CD4-positive, alpha-beta T cell treated with Interleukin-2 at 100 ng/mL for 4 hours (primary cell): ENCODE measurements at regions not wholly inside any gene's neighbourhood (a gene's known extent, or its start where the extent isn't known, plus 50 kb on each side); places are given as distances from the start of the nearest gene placed in this dataset.

Experiments used
- DNase-seq: peaks from one replicate; pipeline ENCODE4 v3.0.0-alpha.2; 2020; ENCODE audit warnings: low spot score

DNA sequence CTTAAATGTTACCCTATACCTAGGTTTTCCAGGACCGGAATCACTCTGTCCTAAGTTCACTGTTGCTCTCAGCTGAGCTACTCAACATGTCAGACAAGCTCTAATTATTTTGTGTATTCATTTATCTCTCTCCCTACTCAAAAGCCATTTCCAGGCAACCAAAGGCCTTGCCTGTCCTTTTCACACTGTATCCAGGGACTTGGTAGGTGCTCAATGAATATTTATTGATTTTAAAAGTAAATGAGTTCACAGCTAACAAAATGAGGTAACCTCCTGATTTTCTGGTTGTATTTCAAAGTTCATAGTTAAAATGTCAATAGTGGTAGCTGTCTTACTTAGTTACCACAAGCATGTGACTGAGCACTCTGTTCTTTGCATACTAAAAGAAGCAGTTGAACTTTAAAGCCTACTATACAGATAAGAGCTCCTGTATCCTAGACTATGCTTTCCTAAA is 522.2 kb downstream of the ACTL7B start:
- DNase-seq: no peak

DNA sequence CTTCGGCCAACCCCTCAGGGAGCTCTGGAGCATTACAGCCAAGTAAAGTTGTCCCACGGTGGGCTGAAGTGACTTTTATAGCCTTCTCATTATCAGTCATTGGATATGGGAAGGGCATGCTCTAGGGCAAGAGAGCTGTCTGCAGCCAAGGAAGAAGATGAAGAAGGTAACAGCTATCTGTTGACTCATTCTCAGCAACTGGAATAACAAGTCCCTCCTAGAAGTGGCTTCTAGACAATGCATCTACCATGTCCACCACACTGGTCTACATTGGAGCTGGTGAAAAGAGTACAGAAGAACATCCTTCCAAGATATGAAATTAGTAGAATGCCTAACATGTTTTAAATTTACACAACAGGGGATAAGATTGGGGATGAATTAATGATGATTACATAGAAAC is 524.2 kb downstream of the ACTL7B start:
- DNase-seq: no peak

- DNase-seq: no peak
Measured at GRCh38 chr9:108325406-108325805, 530.4 kb downstream of the ACTL7B start.

DNA sequence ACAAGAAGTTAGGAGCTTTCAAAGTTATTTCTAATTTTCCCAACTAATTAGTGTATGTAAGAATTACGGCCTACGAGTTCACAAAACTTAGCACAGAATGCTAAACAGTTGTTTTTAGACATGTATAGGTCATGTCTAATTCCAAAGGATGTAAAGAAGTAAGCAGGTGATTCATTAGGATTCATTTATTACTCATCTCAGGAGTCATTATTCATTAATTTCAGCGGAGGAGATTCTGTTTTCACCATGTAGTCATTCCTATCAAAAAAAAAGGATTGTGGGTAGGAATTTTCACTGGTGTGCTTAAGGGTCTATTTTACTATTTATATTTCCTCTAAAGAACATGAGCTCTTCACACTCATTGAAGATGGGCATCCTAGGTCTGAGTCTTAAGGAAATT is 532.2 kb downstream of the ACTL7B start:
- no peak for DNase-seq

- no peak for DNase-seq
Measured at GRCh38 chr9:108322326-108323098, 533.3 kb downstream of the ACTL7B start.

GRCh38 chr9:108316630-108317029 is 539.2 kb downstream of the ACTL7B start:
- DNase-seq: no peak

DNA sequence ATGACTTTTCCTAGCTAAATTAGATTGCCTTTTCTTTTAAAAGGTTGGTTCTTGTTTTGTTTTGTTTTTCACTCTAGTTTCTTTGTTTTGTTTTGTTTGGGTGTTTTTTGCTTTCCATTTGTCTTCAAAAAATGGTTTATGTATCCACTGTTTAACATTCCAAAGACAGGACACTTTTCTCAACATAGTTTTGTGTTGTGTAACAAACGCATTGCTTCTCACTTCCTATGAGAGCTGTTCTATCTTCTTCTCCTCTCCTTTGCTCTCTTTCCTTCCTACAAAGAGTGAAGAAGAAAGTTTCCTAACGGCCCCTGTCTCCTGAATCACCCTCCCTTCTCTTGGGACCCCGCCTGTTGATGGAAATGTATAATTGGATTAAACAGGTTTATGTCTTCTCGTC is 539.7 kb downstream of the ACTL7B start:
- no peak for DNase-seq

GRCh38 chr9:108311745-108312144 is 544.0 kb downstream of the ACTL7B start:
- DNase-seq: no peak

DNA sequence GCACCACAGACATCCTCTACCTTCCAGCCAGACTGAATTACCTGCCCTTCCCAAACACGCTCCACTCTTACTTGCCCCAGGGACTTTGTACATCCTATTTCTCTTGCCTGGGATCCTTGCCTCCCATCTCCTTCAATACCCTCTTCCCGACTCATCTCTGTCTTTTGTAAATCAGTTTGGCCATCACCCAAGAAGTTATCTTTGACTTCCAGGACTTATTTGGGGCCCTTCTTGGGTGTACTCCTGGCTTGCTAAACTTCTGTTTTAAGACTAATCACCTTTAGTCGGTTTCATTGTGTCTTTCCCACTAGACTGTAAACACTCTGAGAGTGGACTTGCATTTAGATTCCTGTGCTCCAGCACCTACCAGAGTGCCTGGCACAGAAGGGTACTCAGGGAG is 545.6 kb downstream of the ACTL7B start:
- DNase-seq: no peak

DNA sequence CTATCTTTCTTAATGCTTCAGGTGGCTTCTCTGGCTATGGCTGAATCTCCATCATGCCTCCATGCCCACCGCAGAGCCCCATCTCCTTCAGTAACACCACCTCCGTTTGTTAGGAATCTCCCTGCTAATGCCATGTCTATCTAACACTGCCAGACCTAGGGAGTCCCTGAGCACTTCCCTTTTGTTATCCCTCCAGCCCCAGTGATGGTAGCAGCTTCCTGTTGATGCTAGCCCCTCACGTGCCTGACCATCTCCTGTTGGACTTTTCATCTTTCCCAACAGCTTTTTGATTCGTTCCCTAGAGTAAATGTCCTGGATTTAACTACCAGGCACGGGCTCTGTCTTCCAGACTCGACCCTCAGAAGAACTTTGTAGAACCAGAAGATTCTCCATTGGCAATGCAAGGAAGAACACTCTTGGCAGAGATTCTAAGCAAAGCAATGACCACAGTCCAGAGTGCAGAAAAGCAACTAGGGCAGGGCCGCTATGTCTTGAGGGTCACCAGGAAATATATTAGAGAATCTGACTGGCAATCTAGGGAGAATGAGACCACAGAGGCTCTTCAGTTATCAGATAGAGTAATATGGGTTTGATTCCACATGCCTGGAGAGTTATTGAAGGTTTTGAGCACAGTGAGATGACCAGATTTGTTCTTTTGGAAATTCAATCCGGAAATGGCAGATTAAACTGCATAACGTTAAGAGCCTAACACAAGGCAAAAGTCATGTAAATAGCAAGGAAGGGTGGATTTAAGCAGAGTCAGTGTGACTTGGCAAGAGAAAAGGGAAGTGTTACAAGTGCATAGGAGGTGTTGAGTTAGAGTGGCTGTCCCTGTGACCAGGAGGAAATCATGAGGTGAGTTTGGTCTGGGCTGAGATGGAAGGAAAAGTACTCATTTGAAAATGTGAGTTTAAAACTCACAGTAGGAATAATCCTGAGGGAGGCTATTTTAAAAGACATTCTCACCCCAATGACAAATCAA is 555.2 kb downstream of the ACTL7B start:
- no peak for DNase-seq

DNA sequence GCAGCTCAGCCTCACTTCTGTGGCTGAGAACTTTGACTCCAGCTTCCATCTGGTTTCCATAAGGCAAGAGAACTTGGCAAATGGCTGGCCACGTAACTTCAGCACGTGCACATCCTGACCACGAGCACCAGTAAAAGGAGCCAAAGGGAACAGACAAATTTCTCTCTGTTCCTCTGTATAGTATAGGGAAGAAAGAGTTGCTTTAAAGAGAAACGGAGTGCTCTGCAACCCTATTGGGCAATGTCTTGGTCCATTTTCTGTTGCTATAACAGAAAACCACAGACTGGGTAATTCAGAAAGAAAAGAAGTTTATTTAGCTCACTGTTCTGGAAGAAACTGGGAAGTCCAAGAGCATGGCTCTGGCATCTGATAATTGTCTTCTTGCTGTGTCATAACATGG is 558.7 kb downstream of the ACTL7B start:
- no peak for DNase-seq

DNA sequence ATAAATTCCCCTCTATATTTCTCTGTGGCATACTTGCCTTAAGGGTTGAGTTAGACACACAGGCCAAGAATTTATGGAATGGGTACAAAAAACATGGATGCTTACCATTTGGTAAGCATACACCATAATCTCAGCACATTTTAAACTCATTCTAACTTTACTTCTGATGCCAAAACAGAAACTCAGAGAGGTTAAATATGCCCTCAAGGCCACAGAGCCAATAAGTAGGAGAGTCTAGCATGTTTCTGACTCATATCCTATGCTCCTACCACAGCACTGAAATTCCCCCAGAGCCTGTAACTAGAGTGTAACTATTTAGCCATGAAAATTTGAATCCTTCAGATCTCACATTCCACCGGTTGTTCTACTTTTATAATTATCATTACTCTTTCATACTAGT is 559.7 kb downstream of the ACTL7B start:
- DNase-seq: no peak

- no peak for DNase-seq
Measured at GRCh38 chr9:108291586-108291932, 564.2 kb downstream of the ACTL7B start.

- DNase-seq: no peak
Measured at GRCh38 chr9:108290839-108291585, 564.8 kb downstream of the ACTL7B start.

DNA sequence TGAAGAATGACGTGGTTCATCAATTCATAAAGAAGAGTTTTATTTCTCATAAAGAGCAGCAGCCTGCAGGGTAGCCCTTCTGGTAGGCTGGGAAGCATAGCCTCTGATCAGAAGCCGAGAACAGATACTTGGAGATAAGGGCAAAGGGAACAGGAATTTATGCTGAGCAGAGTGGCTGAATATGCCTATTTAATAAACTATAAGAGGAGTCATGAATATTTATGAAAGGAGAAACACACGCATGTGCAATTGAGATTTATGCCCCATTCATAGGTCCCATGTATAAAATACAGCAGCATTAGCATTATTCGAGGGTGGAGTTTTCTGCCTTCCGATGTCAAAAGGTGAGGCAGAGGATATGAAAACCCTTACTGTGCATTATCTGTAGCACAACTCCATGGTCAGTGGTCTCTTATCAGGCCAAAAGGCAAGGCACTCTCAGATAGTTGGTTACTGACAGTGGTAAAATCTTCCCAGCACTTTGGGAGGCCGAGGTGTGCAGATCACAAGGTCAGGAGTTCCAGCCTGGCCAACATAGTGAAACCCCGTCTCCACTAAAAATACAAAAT is 569.1 kb downstream of the ACTL7B start:
- DNase-seq: no peak

DNA sequence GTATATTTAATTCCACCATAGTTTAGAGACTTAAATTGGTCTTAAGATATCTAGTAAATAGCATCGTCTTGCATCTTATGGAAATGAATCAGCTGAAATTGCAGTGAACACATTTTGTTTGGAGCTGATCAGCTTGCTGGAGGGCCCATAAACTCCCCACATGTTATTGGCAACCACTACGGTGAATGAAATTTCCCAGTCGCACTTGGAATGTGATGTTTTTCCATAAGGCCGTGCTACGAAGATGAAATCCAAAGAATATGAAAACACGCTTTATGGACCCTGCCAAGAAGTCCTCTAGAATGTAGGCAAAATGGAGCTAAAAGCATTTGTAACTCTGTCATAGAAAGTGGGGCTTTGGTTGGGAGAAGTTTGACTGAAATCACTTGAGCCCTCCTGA is 572.1 kb downstream of the ACTL7B start:
- no peak for DNase-seq

GRCh38 chr9:108282872-108283271 is 572.9 kb downstream of the ACTL7B start:
- no peak for DNase-seq

GRCh38 chr9:108281696-108282095 is 574.1 kb downstream of the ACTL7B start:
- DNase-seq: no peak

- no peak for DNase-seq
Measured at GRCh38 chr9:108278341-108278740, 577.4 kb downstream of the ACTL7B start.

DNA sequence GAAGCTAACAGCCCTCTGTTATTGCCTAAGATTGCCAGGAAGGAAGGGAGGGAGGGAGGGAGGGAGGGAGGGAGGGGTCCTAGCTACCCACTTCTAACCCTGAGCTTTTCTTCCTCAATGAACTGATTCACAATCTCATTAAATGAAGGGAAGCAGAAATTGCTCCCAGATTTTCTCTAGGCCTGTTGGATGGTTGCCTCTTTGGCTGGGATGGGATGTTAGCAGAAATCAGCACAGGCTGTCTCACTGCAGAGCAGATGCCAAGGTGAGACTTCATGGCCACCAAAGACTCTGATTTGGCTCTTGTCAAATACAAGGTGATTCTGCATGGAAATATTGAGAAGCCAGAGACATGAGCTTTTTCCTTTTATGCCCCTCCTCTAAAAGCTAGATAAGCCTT is 578.6 kb downstream of the ACTL7B start:
- DNase-seq: no peak

- no peak for DNase-seq
Measured at GRCh38 chr9:108275906-108276305, 579.9 kb downstream of the ACTL7B start.

- DNase-seq: no peak
Measured at GRCh38 chr9:108274971-108275370, 580.8 kb downstream of the ACTL7B start.
